ENCODE measurements at regions not wholly inside any gene's neighbourhood (a gene's known extent, or its start where the extent isn't known, plus 50 kb on each side); places are given as distances from the start of the nearest gene placed in this dataset.
"Not testable (repeated sequence)": the region's sequence is repeated elsewhere in the genome, so short reads cannot be mapped to it uniquely, and the experiment has no call there.

GRCh38 chr5:71821029-71821428 lies 102.0 kb downstream of the CARTPT start:
- Mint-ChIP-seq H3K4me3 (ENCODE audit: low read depth) (no peak overlapping the region), H3K4me1 (ENCODE audit: low read depth) (no peaks in the 10 kb centered on the region), H3K27me3 (peaks cover 5% of the 10 kb centered on the region), H3K36me3 (ENCODE audit: insufficient read depth) (no peaks in the 10 kb centered on the region), H3K9me3 (ENCODE audit: low read depth) (peaks cover 37% of the 10 kb centered on the region), H3K27ac (no peak overlapping the region)
- no peak for TF ChIP-seq CTCF (IDR thresholded peaks at IDR 0.05; ENCODE audit: unreplicated experiment)
- no peak for DNase-seq (ENCODE audit: low spot score, unreplicated experiment)

- DNase-seq (ENCODE audit: low spot score, unreplicated experiment); H3K4me3 Mint-ChIP-seq (ENCODE audit: low read depth); H3K27me3 Mint-ChIP-seq; H3K36me3 Mint-ChIP-seq (ENCODE audit: insufficient read depth); H3K4me1 Mint-ChIP-seq (ENCODE audit: low read depth); H3K27ac Mint-ChIP-seq: not testable (repeated sequence)
- peaks cover 47% of the 10 kb centered on the region for H3K9me3 Mint-ChIP-seq (ENCODE audit: low read depth)
Observed at GRCh38 chr5:71822065-71822464, 103.0 kb downstream of the CARTPT start.

GRCh38 chr5:71825992-71826391 lies 106.9 kb downstream of the CARTPT start:
- H3K36me3 Mint-ChIP-seq (ENCODE audit: insufficient read depth): no peaks in the 10 kb centered on the region
- no peaks in the 10 kb centered on the region for H3K27me3 Mint-ChIP-seq
- no peak overlapping the region for H3K27ac Mint-ChIP-seq
- no peak for DNase-seq (ENCODE audit: low spot score, unreplicated experiment)
- no peak overlapping the region for H3K4me3 Mint-ChIP-seq (ENCODE audit: low read depth)
- no peak for TF ChIP-seq CTCF (IDR thresholded peaks at IDR 0.05; ENCODE audit: unreplicated experiment)
- peaks cover 43% of the 10 kb centered on the region for H3K9me3 Mint-ChIP-seq (ENCODE audit: low read depth)
- H3K4me1 Mint-ChIP-seq (ENCODE audit: low read depth): no peaks in the 10 kb centered on the region

GRCh38 chr5:71828291-71829040 lies 109.4 kb downstream of the CARTPT start:
- no peak overlapping the region for H3K4me3 Mint-ChIP-seq (ENCODE audit: low read depth)
- no peaks in the 10 kb centered on the region for H3K4me1 Mint-ChIP-seq (ENCODE audit: low read depth)
- no peak for TF ChIP-seq CTCF (IDR thresholded peaks at IDR 0.05; ENCODE audit: unreplicated experiment)
- no peak overlapping the region for H3K27ac Mint-ChIP-seq
- no peaks in the 10 kb centered on the region for H3K27me3 Mint-ChIP-seq
- H3K36me3 Mint-ChIP-seq (ENCODE audit: insufficient read depth): no peaks in the 10 kb centered on the region
- peaks cover 27% of the 10 kb centered on the region for H3K9me3 Mint-ChIP-seq (ENCODE audit: low read depth)
- DNase-seq (ENCODE audit: low spot score, unreplicated experiment): no peak

- no peak for DNase-seq (ENCODE audit: low spot score, unreplicated experiment)
- Mint-ChIP-seq H3K36me3 (ENCODE audit: insufficient read depth) (no peaks in the 10 kb centered on the region), H3K4me1 (ENCODE audit: low read depth) (no peaks in the 10 kb centered on the region), H3K9me3 (ENCODE audit: low read depth) (peaks cover 20% of the 10 kb centered on the region), H3K4me3 (ENCODE audit: low read depth) (no peak overlapping the region), H3K27ac (no peak overlapping the region), H3K27me3 (no peaks in the 10 kb centered on the region)
- no peak for TF ChIP-seq CTCF (IDR thresholded peaks at IDR 0.05; ENCODE audit: unreplicated experiment)
Observed at GRCh38 chr5:71829206-71829605, 110.1 kb downstream of the CARTPT start.
